GM12892 (cell line): ENCODE measurements at regions not wholly inside any gene's neighbourhood (a gene's known extent, or its start where the extent isn't known, plus 50 kb on each side); places are given as distances from the start of the nearest gene placed in this dataset.

Source experiments
- POLR2A ChIP-seq: IDR thresholded peaks from 2 replicates; pipeline ENCODE4 v1.6.1; 2011; ENCODE audit warnings: low read depth, low read length, control low read depth
- POLR2AphosphoS5 ChIP-seq: IDR thresholded peaks from 2 replicates; pipeline ENCODE4 v1.6.1; 2011; ENCODE audit warnings: low read depth, low read length, control low read depth
- TAF1 ChIP-seq: IDR thresholded peaks from 2 replicates; pipeline ENCODE4 v1.6.1; 2011; ENCODE audit warnings: low read depth, mild to moderate bottlenecking, control low read depth, low read length, borderline replicate concordance

DNA sequence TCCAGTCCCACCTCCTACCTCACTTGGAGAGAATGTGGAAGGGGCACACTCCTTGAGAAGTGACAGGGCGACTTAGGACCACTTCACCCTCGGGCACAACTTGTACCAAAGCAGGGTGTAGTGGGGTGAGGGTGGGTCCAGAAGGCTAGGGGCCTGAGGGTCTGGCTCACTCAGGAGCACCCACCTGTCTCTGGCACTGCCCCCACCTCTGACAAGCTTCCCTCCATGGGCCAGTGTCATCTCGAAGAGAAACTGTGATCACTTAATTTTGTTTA lies 76.9 kb upstream of the OLFM1 start:
- no peak for TF ChIP-seq POLR2A
- TF ChIP-seq POLR2AphosphoS5: no peak
- TF ChIP-seq TAF1: no peak
